Parathyroid adenoma (tissue), 2 donors: ENCODE measurements at regions not wholly inside any gene's neighbourhood (a gene's known extent, or its start where the extent isn't known, plus 50 kb on each side); places are given as distances from the start of the nearest gene placed in this dataset.

Experiments used
- H2AFZ ChIP-seq: fragments of 300-600 bp; sonication (generic); one replicate; pipeline ENCODE4 v1.7.0; 2017; ENCODE audit warnings: antibody characterized with exemption, mild to moderate bottlenecking
- H3K27ac ChIP-seq: fragments of 300-600 bp; sonication (generic); one replicate; pipeline ENCODE4 v1.7.0; 2017
- H3K27me3 ChIP-seq: fragments of 300-600 bp; sonication (generic); one replicate; pipeline ENCODE4 v1.7.0; 2017; ENCODE audit warnings: low read length; ENCODE audit not compliant: control insufficient read depth, insufficient read depth
- H3K36me3 ChIP-seq: fragments of 300-600 bp; sonication (generic); one replicate; pipeline ENCODE4 v1.7.0; 2017; ENCODE audit warnings: low read length; ENCODE audit not compliant: control insufficient read depth, insufficient read depth
- H3K4me1 ChIP-seq: fragments of 300-600 bp; sonication (generic); one replicate; pipeline ENCODE4 v1.7.0; 2017; ENCODE audit warnings: control low read depth
- H3K4me2 ChIP-seq: fragments of 300-600 bp; sonication (generic); one replicate; pipeline ENCODE4 v1.7.0; 2017; ENCODE audit warnings: low read length
- H3K4me3 ChIP-seq: fragments of 300-600 bp; sonication (generic); one replicate; pipeline ENCODE4 v1.7.0; 2017; ENCODE audit warnings: low read depth, low read length
- H3K79me2 ChIP-seq: fragments of 300-600 bp; sonication (generic); one replicate; pipeline ENCODE4 v1.7.0; 2017; ENCODE audit warnings: control low read depth
- H3K9ac ChIP-seq: fragments of 300-600 bp; sonication (generic); one replicate; pipeline ENCODE4 v1.7.0; 2017; ENCODE audit warnings: mild to moderate bottlenecking
- H3K9me3 ChIP-seq: fragments of 300-600 bp; sonication (generic); one replicate; pipeline ENCODE4 v1.7.0; 2017; ENCODE audit warnings: low read length; ENCODE audit not compliant: control insufficient read depth
- TF ChIP-seq, protein P1 (sequence below): fragments of 300-600 bp; sonication (generic); IDR thresholded peaks from one replicate; pipeline ENCODE4 v1.7.0; 2017; ENCODE audit warnings: antibody characterized with exemption, mild to moderate bottlenecking
- donor health status: primary hyperparathyroidism.

DNA sequence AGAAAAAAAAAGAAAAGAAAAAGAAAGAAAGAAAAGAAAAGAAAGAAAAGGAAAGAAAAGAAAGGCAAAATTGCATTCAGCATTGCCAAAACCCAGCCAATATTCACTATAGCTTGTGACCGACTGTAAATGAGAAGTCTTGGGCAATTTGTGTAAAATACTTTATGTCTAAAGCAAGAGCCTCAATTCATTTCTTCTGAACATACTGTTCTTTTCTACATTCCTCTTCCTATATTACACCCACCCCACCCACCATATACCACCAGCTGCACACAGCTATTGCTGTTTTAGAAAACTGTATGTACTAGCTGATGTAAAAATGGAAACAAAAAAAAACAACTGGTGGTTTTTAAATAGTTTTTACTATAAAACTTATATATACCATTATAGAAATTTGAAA, 156.9 kb upstream of the TTC29 start:
- TF ChIP-seq, protein P1, sequence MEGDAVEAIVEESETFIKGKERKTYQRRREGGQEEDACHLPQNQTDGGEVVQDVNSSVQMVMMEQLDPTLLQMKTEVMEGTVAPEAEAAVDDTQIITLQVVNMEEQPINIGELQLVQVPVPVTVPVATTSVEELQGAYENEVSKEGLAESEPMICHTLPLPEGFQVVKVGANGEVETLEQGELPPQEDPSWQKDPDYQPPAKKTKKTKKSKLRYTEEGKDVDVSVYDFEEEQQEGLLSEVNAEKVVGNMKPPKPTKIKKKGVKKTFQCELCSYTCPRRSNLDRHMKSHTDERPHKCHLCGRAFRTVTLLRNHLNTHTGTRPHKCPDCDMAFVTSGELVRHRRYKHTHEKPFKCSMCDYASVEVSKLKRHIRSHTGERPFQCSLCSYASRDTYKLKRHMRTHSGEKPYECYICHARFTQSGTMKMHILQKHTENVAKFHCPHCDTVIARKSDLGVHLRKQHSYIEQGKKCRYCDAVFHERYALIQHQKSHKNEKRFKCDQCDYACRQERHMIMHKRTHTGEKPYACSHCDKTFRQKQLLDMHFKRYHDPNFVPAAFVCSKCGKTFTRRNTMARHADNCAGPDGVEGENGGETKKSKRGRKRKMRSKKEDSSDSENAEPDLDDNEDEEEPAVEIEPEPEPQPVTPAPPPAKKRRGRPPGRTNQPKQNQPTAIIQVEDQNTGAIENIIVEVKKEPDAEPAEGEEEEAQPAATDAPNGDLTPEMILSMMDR: no peak
- Histone ChIP-seq H3K36me3 (no peaks in the 10 kb centered on the region), H3K4me3 (no peak overlapping the region), H3K4me2 (no peak overlapping the region), H3K9ac (no peak overlapping the region), H3K79me2 (no peaks in the 10 kb centered on the region), H3K9me3 (no peaks in the 10 kb centered on the region), H2AFZ (no peak overlapping the region), H3K27ac (no peak overlapping the region), H3K27me3 (no peaks in the 10 kb centered on the region), H3K4me1 (no peaks in the 10 kb centered on the region)

DNA sequence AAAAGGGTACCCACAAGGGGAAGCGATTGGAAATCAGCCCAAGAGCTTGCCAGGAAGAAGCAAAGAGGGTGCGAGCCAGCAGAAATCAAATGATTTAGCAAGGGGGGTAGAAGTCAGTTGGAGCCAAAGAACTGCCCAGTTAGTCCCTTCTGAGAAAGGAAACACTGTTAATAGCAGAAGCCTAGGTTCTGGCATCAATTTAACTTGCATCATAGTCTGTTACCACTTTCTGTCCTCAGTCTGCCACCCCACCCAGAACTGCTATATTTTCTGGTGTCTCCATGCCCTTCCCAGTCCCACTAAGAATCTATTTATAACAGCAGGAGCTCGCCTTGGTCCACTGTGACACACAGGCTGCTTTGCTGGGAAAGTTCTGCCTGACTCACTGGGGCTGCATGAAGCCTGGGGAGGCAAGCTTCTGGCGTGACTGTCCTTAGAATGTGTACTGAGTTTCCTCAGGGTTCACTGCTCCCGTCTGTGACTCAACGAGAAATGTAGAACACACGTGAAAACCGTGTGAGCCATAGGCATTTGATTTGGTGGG, 157.8 kb upstream of the TTC29 start:
- Histone ChIP-seq H3K9ac (no peak overlapping the region), H3K79me2 (no peaks in the 10 kb centered on the region), H2AFZ (no peak overlapping the region), H3K36me3 (no peaks in the 10 kb centered on the region), H3K27ac (no peak overlapping the region), H3K4me1 (no peaks in the 10 kb centered on the region), H3K4me2 (no peak overlapping the region), H3K4me3 (no peak overlapping the region), H3K27me3 (no peaks in the 10 kb centered on the region), H3K9me3 (no peaks in the 10 kb centered on the region)
- TF ChIP-seq, protein P1: no peak

DNA sequence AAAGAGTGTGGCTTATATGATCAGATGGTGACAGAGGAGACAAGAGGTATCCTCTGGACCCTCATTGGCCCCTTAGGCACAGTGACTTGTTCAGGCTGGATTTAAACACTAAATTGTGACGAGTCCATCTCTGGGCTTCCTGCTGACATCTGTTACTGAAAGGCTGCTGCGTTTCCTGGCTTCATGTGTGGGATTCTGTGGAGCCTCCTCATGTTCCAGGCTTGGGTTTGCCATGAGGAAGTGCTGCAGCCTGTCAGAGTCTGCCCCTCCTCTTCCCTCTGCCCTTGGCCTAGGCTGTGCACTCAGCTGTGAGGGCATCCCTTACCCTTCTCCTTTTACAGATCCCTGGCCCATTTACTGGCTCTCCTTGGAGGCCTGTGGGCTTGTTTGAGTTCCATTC, 159.1 kb upstream of the TTC29 start:
- H3K9me3 ChIP-seq: no peaks in the 10 kb centered on the region
- H2AFZ ChIP-seq: no peak overlapping the region
- H3K27ac ChIP-seq: no peak overlapping the region
- H3K9ac ChIP-seq: no peak overlapping the region
- no peak overlapping the region for H3K4me2 ChIP-seq
- no peaks in the 10 kb centered on the region for H3K27me3 ChIP-seq
- no peaks in the 10 kb centered on the region for H3K36me3 ChIP-seq
- H3K4me1 ChIP-seq: no peaks in the 10 kb centered on the region
- H3K4me3 ChIP-seq: no peak overlapping the region
- TF ChIP-seq, protein P1: no peak
- H3K79me2 ChIP-seq: no peaks in the 10 kb centered on the region

GRCh38 chr4:147108409-147108808, 162.7 kb upstream of the TTC29 start:
- TF ChIP-seq, protein P1: no peak
- no peaks in the 10 kb centered on the region for H3K9me3 ChIP-seq

DNA sequence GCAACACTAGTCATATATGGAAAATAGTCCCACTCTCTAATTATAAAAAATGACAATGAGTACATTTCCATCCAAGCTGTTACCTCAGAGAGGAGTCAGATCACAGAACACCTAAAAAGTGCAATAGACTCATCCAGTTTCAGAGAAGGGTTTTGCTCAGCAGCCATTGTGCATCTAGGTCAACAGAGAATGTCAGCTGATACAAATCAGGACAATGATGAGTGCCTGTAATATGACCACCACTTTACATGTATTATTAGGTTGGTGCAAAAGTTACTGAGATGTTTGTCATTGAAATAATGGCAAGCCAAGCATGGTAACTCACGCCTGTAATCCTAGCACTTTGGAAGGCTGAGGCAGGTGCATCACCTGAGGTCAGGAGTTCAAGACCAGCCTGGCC, 164.1 kb upstream of the TTC29 start:
- no peak overlapping the region for H3K4me2 ChIP-seq
- no peak overlapping the region for H3K4me3 ChIP-seq
- TF ChIP-seq, protein P1: no peak
- H2AFZ ChIP-seq: no peak overlapping the region
- H3K79me2 ChIP-seq: no peaks in the 10 kb centered on the region
- H3K4me1 ChIP-seq: no peaks in the 10 kb centered on the region
- no peak overlapping the region for H3K9ac ChIP-seq
- H3K27me3 ChIP-seq: no peaks in the 10 kb centered on the region
- H3K9me3 ChIP-seq: no peaks in the 10 kb centered on the region
- no peaks in the 10 kb centered on the region for H3K36me3 ChIP-seq
- H3K27ac ChIP-seq: no peak overlapping the region

More at GRCh38 chr4:147108409-147108808, 162.7 kb upstream of the TTC29 start:
- H3K27ac ChIP-seq: no peak overlapping the region
- no peaks in the 10 kb centered on the region for H3K36me3 ChIP-seq
- no peaks in the 10 kb centered on the region for H3K27me3 ChIP-seq
- H3K79me2 ChIP-seq: no peaks in the 10 kb centered on the region
- no peak overlapping the region for H2AFZ ChIP-seq
- no peak overlapping the region for H3K9ac ChIP-seq
- H3K4me2 ChIP-seq: no peak overlapping the region
- no peak overlapping the region for H3K4me3 ChIP-seq
- H3K4me1 ChIP-seq: no peaks in the 10 kb centered on the region
